ENCODE measurements at regions not wholly inside any gene's neighbourhood (a gene's known extent, or its start where the extent isn't known, plus 50 kb on each side); places are given as distances from the start of the nearest gene placed in this dataset.
"Not testable (repeated sequence)": the region's sequence is repeated elsewhere in the genome, so short reads cannot be mapped to it uniquely, and the experiment has no call there.

GRCh38 chr13:65936249-65936648, 1293.9 kb downstream of the PCDH9 start:
- FAIRE-seq: no peak

- FAIRE-seq: no peak
Observed at GRCh38 chr13:65932587-65933239, 1297.4 kb downstream of the PCDH9 start.

GRCh38 chr13:65932013-65932412, 1298.1 kb downstream of the PCDH9 start:
- no peak for FAIRE-seq

- no peak for FAIRE-seq
Observed at GRCh38 chr13:65929436-65929835, 1300.7 kb downstream of the PCDH9 start.

- FAIRE-seq: no peak
Observed at GRCh38 chr13:65926750-65927171, 1303.4 kb downstream of the PCDH9 start.

GRCh38 chr13:65922846-65923245, 1307.3 kb downstream of the PCDH9 start:
- not testable (repeated sequence) for FAIRE-seq

- FAIRE-seq: no peak
Observed at GRCh38 chr13:65921933-65922332, 1308.2 kb downstream of the PCDH9 start.

- FAIRE-seq: no peak
Observed at GRCh38 chr13:65917731-65918130, 1312.4 kb downstream of the PCDH9 start.

GRCh38 chr13:65915195-65915594, 1314.9 kb downstream of the PCDH9 start:
- FAIRE-seq: no peak

GRCh38 chr13:65914716-65915115, 1315.4 kb downstream of the PCDH9 start:
- FAIRE-seq: no peak

- FAIRE-seq: no peak
Observed at GRCh38 chr13:65913173-65913572, 1317.0 kb downstream of the PCDH9 start.

GRCh38 chr13:65912516-65912915, 1317.6 kb downstream of the PCDH9 start:
- no peak for FAIRE-seq

- no peak for FAIRE-seq
Observed at GRCh38 chr13:65911546-65912193, 1318.5 kb downstream of the PCDH9 start.

GRCh38 chr13:65909501-65909900, 1320.6 kb downstream of the PCDH9 start:
- FAIRE-seq: no peak

GRCh38 chr13:65907666-65908525, 1322.2 kb downstream of the PCDH9 start:
- FAIRE-seq: no peak

GRCh38 chr13:65901723-65902122, 1328.4 kb downstream of the PCDH9 start:
- FAIRE-seq: no peak

GRCh38 chr13:65894049-65894448, 1336.1 kb downstream of the PCDH9 start:
- no peak for FAIRE-seq

GRCh38 chr13:65892859-65893258, 1337.3 kb downstream of the PCDH9 start:
- no peak for FAIRE-seq

- FAIRE-seq: no peak
Observed at GRCh38 chr13:65889368-65889767, 1340.8 kb downstream of the PCDH9 start.

- FAIRE-seq: no peak
Observed at GRCh38 chr13:65882810-65883209, 1347.3 kb downstream of the PCDH9 start.

- FAIRE-seq: no peak
Observed at GRCh38 chr13:65881561-65882155, 1348.5 kb downstream of the PCDH9 start.

- FAIRE-seq: no peak
Observed at GRCh38 chr13:65875031-65875430, 1355.1 kb downstream of the PCDH9 start.

- FAIRE-seq: no peak
Observed at GRCh38 chr13:65872448-65872847, 1357.7 kb downstream of the PCDH9 start.

All from colon (tissue), 2 donors.